HG03342 (cell line): ENCODE measurements at regions not wholly inside any gene's neighbourhood (a gene's known extent, or its start where the extent isn't known, plus 50 kb on each side); places are given as distances from the start of the nearest gene placed in this dataset.
A peak's percentile ranks its signal among the peaks of the same experiment; 100 is the strongest.

Experiments used
- ATAC-seq: cut with Tn5 transposase; IDR thresholded peaks from one replicate; pipeline ENCODE4 v1.9.1; 2021; ENCODE audit warnings: mild to moderate bottlenecking, moderate library complexity; ENCODE audit not compliant: unreplicated experiment

DNA sequence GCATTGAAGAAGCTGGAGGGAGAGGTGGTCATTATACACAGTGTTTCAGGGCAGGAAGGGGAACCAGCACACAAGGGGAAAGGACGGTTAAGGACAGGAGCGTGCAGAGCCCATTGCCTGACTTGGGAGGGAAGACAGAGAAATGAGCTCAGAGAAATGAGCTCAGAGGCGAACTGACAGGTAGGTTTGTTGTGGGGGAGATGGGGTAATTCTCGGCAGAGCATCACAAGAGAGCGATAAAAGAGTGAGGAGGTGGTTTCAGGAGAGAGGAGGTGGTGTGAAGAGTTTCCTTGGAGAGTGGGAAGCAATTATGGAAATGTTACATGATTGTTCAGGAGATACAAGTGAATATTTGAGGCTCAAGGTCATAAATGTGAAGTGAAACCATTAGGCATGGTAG lies 61.0 kb downstream of the MRGPRX1 start:
- ATAC-seq: no peak

- no peak for ATAC-seq
Measured at GRCh38 chr11:18865951-18866350, 73.3 kb downstream of the MRGPRX1 start.

- ATAC-seq: no peak
Measured at GRCh38 chr11:18865261-18865660, 73.7 kb upstream of the PTPN5 start.

DNA sequence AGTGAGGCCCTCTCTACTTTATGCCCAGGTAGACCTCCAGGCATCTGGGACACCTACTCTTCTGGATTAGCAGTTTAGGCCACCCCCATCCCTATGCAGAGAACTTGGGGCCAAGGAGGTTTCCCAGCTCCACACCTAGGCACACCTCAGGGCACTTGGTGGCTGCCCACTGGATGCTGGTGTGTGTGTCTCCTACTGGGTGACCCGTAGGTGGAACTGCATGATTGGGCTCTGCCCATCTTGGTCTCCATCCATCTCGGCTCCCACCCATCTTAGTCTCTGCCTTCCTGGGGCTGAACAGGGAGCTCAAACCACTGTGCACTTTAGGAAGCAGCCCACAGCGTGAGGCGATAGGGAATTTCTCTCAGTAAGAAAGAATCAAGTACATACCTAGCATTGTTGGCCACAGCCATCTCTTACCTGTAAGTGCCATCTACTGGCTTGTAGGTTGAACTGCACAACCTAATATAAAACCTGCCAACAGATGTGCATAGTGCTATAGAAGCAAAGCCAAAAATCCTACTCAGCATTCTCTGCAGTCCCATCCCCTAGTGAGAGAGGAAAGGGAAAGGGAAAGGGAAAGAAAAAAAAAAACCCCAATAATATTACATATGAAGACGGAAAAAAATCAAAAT lies 61.6 kb upstream of the PTPN5 start:
- peak; percentile 80 for ATAC-seq

DNA sequence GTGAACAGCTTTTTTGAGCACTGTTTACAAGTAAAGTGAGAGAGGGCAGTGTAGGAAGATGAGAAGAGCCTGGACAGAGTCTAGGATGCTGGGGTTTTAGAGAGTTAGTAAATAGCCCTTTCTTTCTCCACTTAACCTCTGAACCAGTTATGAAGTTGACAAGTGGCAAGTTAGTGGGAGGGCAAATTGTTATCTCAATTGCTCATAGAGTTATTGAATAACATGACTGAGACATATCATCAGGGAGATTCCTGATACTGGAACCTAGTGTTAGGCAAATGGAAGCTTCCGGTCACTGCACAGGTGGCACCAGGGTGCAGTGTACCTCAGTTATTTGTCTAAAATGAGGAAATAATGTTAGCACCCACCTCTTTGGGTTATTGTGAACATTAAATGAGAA lies 57.8 kb upstream of the PTPN5 start:
- no peak for ATAC-seq

DNA sequence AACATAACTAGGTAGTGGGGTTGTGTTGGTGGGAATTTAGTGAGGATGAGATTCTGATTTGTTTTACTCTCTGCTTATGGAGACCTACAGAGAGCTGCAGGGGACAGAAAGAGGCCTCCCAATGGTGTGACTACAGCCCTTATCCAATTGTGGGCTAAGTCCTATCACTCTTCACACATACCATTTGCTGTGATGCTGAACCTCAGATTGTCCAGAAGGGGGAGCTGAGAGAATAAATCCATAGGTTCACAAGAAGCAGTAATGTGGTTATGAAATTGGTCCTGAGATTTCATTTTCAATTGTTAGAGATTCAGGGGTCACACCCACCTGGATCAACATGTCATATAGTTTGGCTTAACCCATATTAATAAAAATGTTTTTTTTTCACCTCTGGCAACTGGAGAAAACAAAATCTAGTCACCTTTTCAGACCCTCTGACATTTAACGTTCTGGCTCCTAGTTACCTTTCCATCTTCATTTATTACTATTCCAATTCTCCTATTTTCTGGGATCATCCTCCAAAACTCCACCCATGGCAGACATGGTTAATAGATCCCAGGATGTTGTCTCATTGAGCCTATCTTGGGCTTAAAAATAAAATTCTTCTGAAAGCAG lies 53.3 kb upstream of the PTPN5 start:
- ATAC-seq: no peak
